SH-SY5Y (cell line): ENCODE measurements at regions not wholly inside any gene's neighbourhood (a gene's known extent, or its start where the extent isn't known, plus 50 kb on each side); places are given as distances from the start of the nearest gene placed in this dataset.

Experiments
- GATA2 ChIP-seq: IDR thresholded peaks from 2 replicates; pipeline ENCODE4 v1.6.1; 2011; ENCODE audit warnings: mild to moderate bottlenecking, low read depth, low read length
- GATA3 ChIP-seq: IDR thresholded peaks from 2 replicates; pipeline ENCODE4 v1.6.1; 2011; ENCODE audit warnings: low read depth, mild to moderate bottlenecking, low read length, moderate library complexity

- TF ChIP-seq GATA2 (no peak), GATA3 (no peak)
These were observed 1619.6 kb upstream of the WWC1 start for GRCh38 chr5:166671811-166672210.
